Superior temporal gyrus (tissue), 1 donor: ENCODE measurements at regions not wholly inside any gene's neighbourhood (a gene's known extent, or its start where the extent isn't known, plus 50 kb on each side); places are given as distances from the start of the nearest gene placed in this dataset.

Source experiments
- DNase-seq: peaks from one replicate; pipeline ENCODE4 v3.0.0-alpha.2; 2016; ENCODE audit errors: extremely low spot score

- no peak for DNase-seq
Measured at GRCh38 chr13:85298387-85298924, 500.8 kb downstream of the SLITRK6 start.

GRCh38 chr13:85288698-85289097 is 510.5 kb downstream of the SLITRK6 start:
- DNase-seq, result no peak

GRCh38 chr13:85287528-85287927 is 511.7 kb downstream of the SLITRK6 start:
- DNase-seq, result no peak

- no peak for DNase-seq
Measured at GRCh38 chr13:85286081-85286480, 513.1 kb downstream of the SLITRK6 start.

- no peak for DNase-seq
Measured at GRCh38 chr13:85284349-85284748, 514.9 kb downstream of the SLITRK6 start.

- DNase-seq, result no peak
Measured at GRCh38 chr13:85283408-85283807, 515.8 kb downstream of the SLITRK6 start.

- no peak for DNase-seq
Measured at GRCh38 chr13:85282876-85283275, 516.3 kb downstream of the SLITRK6 start.

- DNase-seq, result no peak
Measured at GRCh38 chr13:85278851-85279250, 520.4 kb downstream of the SLITRK6 start.

GRCh38 chr13:85277748-85278147 is 521.5 kb downstream of the SLITRK6 start:
- no peak for DNase-seq

GRCh38 chr13:85266771-85267170 is 532.4 kb downstream of the SLITRK6 start:
- DNase-seq, result no peak

- DNase-seq, result no peak
Measured at GRCh38 chr13:85266331-85266730, 532.9 kb downstream of the SLITRK6 start.

- no peak for DNase-seq
Measured at GRCh38 chr13:85265296-85265695, 533.9 kb downstream of the SLITRK6 start.

- no peak for DNase-seq
Measured at GRCh38 chr13:85262499-85262898, 536.7 kb downstream of the SLITRK6 start.

GRCh38 chr13:85261757-85262346 is 537.4 kb downstream of the SLITRK6 start:
- no peak for DNase-seq

GRCh38 chr13:85260896-85261295 is 538.3 kb downstream of the SLITRK6 start:
- DNase-seq, result no peak

- DNase-seq, result no peak
Measured at GRCh38 chr13:85255978-85256377, 543.2 kb downstream of the SLITRK6 start.

- DNase-seq, result no peak
Measured at GRCh38 chr13:85254641-85255040, 544.6 kb downstream of the SLITRK6 start.

- no peak for DNase-seq
Measured at GRCh38 chr13:85249151-85249550, 550.1 kb downstream of the SLITRK6 start.

GRCh38 chr13:85247780-85248179 is 551.4 kb downstream of the SLITRK6 start:
- DNase-seq, result no peak

- no peak for DNase-seq
Measured at GRCh38 chr13:85243831-85244230, 555.4 kb downstream of the SLITRK6 start.

GRCh38 chr13:85241060-85241459 is 558.2 kb downstream of the SLITRK6 start:
- DNase-seq, result no peak

- DNase-seq, result no peak
Measured at GRCh38 chr13:85236413-85236812, 562.8 kb downstream of the SLITRK6 start.

GRCh38 chr13:85230691-85231093 is 568.5 kb downstream of the SLITRK6 start:
- no peak for DNase-seq

- DNase-seq, result no peak
Measured at GRCh38 chr13:85228692-85229091, 570.5 kb downstream of the SLITRK6 start.
